ENCODE measurements at regions not wholly inside any gene's neighbourhood (a gene's known extent, or its start where the extent isn't known, plus 50 kb on each side); places are given as distances from the start of the nearest gene placed in this dataset.

GRCh38 chr18:37672932-37673595 lies 107.5 kb upstream of the CELF4 start:
- DNase-seq (ENCODE audit: low read depth): no peak

- DNase-seq (ENCODE audit: low read depth): no peak
Observed at GRCh38 chr18:37672001-37672400, 106.4 kb upstream of the CELF4 start.

DNA sequence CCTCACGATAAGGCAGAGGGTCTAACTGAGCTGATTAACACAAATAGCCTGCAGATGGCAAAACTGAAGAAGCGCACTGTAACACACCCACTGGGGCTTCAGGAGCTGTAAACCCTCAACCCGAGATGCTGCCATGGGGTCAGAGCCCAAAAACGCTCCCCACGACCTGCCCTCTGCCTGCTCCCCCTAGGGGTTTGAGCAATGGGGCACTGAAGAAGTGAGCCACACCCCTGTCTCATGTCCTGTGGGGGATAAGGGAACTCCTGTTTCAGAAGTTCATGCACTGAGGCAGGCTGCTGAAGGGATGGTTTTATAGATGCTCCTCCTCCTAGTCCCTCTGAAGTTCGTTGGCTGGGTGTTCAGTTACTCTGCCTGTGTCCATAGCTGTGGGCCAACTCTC lies 105.9 kb upstream of the CELF4 start:
- DNase-seq (ENCODE audit: low read depth): no peak

DNA sequence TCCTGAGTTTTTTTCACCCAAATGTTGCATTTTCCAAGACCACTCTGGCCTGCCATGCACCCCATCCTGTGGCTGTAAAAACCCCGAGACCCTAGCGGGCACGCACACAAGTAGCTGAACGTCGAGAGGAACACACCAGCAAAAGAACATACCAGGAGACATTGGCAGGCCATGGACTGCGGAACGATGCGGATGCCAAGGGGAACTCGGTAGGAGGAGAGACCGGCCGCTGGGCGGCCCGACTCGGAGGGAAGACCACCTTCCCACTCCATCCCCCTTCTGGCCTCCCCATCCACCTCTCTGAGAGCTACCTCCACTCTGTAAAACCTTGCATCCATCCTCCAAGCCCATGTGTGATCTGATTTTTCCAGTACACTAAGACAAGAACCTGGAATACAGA lies 105.5 kb upstream of the CELF4 start:
- DNase-seq (ENCODE audit: low read depth): no peak

DNA sequence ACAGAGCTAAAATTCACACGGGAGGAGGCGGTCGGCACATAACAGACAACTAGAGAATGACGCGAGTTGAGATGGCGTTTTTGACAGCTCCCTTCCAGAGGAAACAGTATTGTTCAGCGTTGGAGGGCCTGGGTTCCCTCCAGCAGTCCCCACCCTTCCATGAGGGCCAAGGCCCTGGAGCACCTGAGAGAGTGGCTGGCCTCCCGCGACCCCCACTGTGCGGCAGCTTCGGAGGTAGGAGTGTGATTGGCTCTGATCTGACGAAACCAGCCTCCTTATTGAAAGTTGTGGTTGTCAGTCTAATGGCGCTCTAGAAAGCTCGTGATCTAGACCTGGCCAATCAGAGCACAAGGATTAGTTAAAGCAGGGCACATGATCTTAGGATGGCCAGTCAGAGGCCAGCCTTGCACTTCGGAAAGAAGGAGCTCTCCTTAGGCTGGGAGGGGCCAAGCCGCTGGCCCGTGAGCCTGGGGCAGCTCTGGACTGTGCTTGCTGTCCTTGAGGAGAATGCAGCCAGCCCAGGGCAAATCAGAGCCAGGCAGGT lies 104.5 kb upstream of the CELF4 start:
- no peak for DNase-seq (ENCODE audit: low read depth)

GRCh38 chr18:37668971-37669747 lies 103.6 kb upstream of the CELF4 start:
- no peak for DNase-seq (ENCODE audit: low read depth)

DNA sequence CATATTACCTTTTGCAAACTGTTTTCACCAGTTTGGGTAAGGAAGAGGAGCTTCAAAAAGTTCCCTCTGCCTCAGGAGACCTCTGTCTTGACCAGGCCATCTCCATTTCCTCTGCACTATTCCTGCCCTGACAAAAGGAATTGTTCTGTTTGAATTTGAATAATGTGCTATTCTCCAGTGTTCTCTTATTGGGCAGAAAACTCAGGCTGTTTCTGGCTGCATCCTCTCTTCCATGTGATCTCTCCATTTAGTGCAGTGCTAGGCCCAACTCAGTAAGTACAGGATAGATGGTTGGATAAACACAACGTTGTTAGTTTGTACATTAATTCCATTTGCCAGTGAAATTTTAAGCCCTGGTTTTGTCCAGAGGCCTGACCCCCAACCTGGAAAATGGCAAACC lies 102.2 kb upstream of the CELF4 start:
- no peak for DNase-seq (ENCODE audit: low read depth)

- no peak for DNase-seq (ENCODE audit: low read depth)
Observed at GRCh38 chr18:37666991-37667390, 101.4 kb upstream of the CELF4 start.

DNA sequence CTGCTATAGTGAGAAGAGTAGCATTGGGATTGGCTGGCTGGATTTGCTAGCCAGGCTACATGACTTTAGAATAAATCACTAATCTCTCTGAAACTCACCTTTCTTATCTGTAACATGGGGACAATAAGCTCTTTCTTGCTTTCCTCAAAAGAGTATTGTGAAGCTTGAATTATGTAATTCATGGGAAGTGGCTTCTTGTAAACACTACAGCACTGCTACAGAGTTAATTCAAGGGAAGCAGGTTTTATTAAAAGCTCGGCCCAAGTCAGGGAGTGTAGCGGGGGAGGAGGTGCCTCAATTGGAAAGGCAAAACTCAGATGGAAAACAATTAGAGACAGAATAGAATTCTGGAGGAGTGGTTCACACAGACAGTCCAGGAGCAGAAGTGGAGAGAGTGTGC lies 100.9 kb upstream of the CELF4 start:
- DNase-seq (ENCODE audit: low read depth): no peak

DNA sequence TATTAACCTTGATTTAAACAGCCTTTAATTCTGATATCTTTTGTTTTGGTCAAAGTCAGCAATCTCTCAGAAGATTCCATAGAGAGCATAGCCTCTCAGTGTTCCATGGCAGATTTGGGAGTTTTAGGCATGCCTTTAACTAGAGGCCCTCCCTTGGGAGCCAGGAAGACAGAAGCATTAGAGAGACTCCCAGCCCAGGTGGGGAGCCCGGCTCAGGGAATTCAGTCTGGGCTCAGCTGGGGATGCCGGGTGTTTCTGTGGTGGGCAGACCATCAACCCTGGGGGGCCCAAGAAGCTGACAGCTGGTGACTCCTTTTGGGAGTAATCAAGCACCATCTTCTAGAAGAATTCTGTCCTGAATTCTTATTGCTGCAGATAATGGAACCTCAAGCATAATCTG lies 99.7 kb upstream of the CELF4 start:
- no peak for DNase-seq (ENCODE audit: low read depth)

DNA sequence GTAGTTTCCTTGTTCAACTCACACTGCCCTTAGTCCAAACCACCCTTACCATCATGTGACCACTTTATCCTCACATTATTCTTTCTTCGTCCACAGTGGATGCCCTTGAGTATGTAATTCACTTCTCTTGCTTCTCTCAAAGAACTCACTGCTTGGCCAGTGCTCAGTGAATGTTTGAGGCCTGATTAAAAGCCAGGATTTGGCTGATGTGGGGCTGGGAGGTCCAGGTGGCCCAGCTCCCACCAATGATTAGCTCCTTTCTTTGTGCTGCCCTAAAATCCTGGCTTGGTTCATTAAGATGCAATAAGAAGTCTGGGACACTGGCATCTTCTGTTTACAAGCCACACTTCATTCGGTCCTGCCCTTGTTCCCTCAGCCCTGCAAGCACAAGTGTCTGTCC lies 97.8 kb upstream of the CELF4 start:
- DNase-seq (ENCODE audit: low read depth): no peak

- no peak for DNase-seq (ENCODE audit: low read depth)
Observed at GRCh38 chr18:37662546-37663339, 97.1 kb upstream of the CELF4 start.

- DNase-seq (ENCODE audit: low read depth): no peak
Observed at GRCh38 chr18:37662099-37662498, 96.5 kb upstream of the CELF4 start.

- DNase-seq (ENCODE audit: low read depth): no peak
Observed at GRCh38 chr18:37661478-37661877, 95.9 kb upstream of the CELF4 start.

DNA sequence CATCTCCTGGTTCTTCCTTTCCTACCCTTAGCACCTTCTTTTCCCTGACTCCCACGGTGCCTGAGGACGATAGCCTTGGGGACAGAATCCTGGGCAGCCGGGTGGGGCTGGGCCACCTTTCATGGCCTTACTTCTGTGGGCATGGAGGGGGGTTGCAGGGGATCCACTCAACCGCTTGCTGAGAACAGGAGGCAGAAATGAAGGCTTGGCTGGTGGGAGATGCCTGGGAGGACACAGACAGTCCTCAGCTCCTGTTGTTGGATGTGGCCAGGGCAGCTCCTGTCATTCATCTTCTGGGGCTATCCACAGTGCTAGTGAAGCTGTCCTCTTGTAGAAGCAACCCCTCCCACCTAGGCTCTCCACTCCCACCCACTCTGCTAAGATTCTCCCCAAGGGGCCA lies 95.5 kb upstream of the CELF4 start:
- no peak for DNase-seq (ENCODE audit: low read depth)

DNA sequence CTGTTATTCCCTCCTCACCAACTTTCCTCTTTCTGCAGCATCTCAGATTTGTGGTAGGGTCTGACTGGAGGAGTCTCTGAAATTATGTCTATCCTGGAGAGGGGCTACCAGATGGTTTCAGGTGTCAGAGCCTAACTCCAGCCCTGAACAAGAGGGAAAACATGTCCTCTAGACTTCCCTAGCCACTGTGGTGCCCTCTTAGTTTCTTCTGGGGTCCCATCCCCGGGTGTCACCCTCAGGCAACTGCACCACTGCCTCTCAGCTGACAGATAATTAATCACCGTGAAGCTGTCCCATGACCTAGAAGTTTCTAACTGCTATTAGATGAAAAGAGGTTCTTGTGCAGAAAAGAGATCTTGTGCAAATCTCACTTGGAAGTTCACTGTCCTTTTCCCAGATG lies 95.1 kb upstream of the CELF4 start:
- no peak for DNase-seq (ENCODE audit: low read depth)

GRCh38 chr18:37659906-37660305 lies 94.3 kb upstream of the CELF4 start:
- no peak for DNase-seq (ENCODE audit: low read depth)

DNA sequence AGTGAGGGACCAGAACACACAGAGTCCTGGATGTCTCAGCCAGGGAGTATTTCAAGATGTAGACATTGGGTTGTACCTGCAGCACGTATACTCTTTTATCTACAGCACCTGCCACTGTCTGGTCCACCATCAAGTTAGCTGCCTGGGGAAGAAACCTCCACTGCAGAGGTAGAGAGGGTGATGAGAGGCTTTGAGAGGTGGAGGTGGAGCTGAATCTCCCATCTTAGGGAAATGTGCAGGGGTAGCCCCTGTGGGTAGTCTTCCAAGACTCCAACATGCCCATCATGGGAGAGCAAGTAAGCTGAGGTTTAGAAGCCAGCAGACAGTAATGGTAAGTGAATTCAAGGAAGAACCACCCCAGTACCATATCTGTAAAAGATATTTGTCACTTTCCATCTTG lies 93.3 kb upstream of the CELF4 start:
- DNase-seq (ENCODE audit: low read depth): no peak

GRCh38 chr18:37657493-37657892 lies 91.9 kb upstream of the CELF4 start:
- DNase-seq (ENCODE audit: low read depth): no peak

- no peak for DNase-seq (ENCODE audit: low read depth)
Observed at GRCh38 chr18:37654731-37655369, 89.3 kb upstream of the CELF4 start.

DNA sequence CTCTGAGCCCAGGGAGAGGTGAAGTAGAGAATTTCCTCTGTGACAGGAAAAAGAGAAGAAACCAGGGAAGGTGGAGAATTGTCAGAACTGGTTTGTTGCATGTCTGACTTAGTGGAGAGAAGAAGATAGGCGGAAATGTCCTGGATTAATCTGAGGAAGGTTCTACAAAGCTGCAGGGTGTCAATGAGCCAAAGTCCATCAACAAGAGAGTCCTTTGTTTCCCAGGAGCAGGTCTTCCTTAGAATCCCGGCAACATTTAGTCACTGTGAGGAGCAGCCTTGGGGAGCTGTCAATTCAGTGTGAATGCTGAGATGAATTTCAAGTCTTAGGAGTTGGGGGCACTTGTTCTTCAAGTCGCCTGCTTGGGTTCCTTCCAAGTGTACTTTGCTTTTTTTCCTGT lies 88.4 kb upstream of the CELF4 start:
- no peak for DNase-seq (ENCODE audit: low read depth)

GRCh38 chr18:37653618-37654017 lies 88.0 kb upstream of the CELF4 start:
- no peak for DNase-seq (ENCODE audit: low read depth)
